ENCODE measurements at regions not wholly inside any gene's neighbourhood (a gene's known extent, or its start where the extent isn't known, plus 50 kb on each side); places are given as distances from the start of the nearest gene placed in this dataset.

DNA sequence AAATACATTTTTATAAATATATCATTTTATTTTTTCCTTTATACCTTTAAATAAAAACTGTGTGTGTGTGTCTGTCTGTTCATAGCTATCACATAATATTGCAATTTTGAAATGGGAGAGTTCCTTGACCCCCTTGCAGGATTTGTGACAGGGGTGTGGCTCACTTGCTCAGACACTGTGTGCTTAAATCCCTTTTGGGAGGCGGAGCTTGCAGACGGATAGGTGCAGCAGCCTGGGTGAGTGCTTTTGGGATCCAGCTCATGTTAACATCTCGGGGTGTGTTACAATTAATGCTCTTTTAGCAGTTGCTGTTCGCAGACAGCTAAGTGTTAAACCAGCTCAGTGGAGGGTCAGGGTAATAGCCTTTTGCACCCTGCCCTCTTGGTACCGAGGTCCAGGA is 459.8 kb downstream of the IPMK start:
- FAIRE-seq: no peak
- intact Hi-C loops (cut with DNase I): no loop called here

DNA sequence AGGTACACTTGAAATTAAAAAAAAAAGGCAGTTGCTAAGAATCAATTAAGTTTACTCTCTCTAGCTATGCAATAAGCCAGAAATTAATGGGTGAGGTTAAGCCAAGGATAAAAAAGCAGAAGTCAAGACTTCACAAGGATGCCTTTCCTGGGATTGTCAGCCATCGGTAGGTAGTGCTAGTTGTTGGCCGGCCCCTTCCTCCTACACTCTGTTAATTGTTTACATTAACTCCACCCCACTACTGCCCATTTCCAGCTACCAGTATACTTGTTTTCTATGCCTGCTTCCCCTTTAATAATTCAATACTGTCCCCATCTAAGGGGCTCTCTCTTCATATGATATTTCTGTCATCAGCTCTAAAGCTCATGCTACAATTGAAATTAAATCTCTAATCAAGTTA is 461.0 kb downstream of the IPMK start:
- intact Hi-C loops (cut with DNase I): no loop called here
- Histone ChIP-seq H3K27ac (ENCODE audit: low read depth in 2 of 2, low read length in 2 of 2) (no peak overlapping the region), H3K4me1 (ENCODE audit: control insufficient read depth in 2 of 3, insufficient read depth in 2 of 3, low read depth in 1 of 3, low read length in 3 of 3) (no peaks in the 10 kb centered on the region), H3K9ac (ENCODE audit: low read length in 3 of 3) (no peak overlapping the region), H3K36me3 (ENCODE audit: control insufficient read depth in 2 of 3, insufficient read depth in 3 of 3, low read length in 3 of 3) (no peaks in the 10 kb centered on the region), H3K27me3 (ENCODE audit: control insufficient read depth, insufficient read depth, low read length) (no peaks in the 10 kb centered on the region), H3K4me3 (ENCODE audit: low read length in 3 of 3) (no peak overlapping the region), H3K9me3 (ENCODE audit: control insufficient read depth in 2 of 3, insufficient read depth in 1 of 3, low read length in 3 of 3) (no peaks in the 10 kb centered on the region)
- DNase-seq (no peak), FAIRE-seq (no peak)
- TF ChIP-seq, protein P1, sequence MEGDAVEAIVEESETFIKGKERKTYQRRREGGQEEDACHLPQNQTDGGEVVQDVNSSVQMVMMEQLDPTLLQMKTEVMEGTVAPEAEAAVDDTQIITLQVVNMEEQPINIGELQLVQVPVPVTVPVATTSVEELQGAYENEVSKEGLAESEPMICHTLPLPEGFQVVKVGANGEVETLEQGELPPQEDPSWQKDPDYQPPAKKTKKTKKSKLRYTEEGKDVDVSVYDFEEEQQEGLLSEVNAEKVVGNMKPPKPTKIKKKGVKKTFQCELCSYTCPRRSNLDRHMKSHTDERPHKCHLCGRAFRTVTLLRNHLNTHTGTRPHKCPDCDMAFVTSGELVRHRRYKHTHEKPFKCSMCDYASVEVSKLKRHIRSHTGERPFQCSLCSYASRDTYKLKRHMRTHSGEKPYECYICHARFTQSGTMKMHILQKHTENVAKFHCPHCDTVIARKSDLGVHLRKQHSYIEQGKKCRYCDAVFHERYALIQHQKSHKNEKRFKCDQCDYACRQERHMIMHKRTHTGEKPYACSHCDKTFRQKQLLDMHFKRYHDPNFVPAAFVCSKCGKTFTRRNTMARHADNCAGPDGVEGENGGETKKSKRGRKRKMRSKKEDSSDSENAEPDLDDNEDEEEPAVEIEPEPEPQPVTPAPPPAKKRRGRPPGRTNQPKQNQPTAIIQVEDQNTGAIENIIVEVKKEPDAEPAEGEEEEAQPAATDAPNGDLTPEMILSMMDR (IDR thresholded peaks at IDR 0.05; ENCODE audit: borderline replicate concordance, extremely low read depth, insufficient read depth): no peak

More for the DNA sequence above, 459.8 kb downstream of the IPMK start:
- TF ChIP-seq, protein P1 (IDR thresholded peaks at IDR 0.05; ENCODE audit: borderline replicate concordance, extremely low read depth, insufficient read depth): no peak
- Histone ChIP-seq H3K27me3 (ENCODE audit: control insufficient read depth, insufficient read depth, low read length) (no peaks in the 10 kb centered on the region), H3K4me1 (ENCODE audit: control insufficient read depth in 2 of 3, insufficient read depth in 2 of 3, low read depth in 1 of 3, low read length in 3 of 3) (no peaks in the 10 kb centered on the region), H3K36me3 (ENCODE audit: control insufficient read depth in 2 of 3, insufficient read depth in 3 of 3, low read length in 3 of 3) (no peaks in the 10 kb centered on the region), H3K4me3 (ENCODE audit: low read length in 3 of 3) (no peak overlapping the region), H3K27ac (ENCODE audit: low read depth in 2 of 2, low read length in 2 of 2) (no peak overlapping the region), H3K9ac (ENCODE audit: low read length in 3 of 3) (no peak overlapping the region), H3K9me3 (ENCODE audit: control insufficient read depth in 2 of 3, insufficient read depth in 1 of 3, low read length in 3 of 3) (no peaks in the 10 kb centered on the region)
- no peak for DNase-seq

DNA sequence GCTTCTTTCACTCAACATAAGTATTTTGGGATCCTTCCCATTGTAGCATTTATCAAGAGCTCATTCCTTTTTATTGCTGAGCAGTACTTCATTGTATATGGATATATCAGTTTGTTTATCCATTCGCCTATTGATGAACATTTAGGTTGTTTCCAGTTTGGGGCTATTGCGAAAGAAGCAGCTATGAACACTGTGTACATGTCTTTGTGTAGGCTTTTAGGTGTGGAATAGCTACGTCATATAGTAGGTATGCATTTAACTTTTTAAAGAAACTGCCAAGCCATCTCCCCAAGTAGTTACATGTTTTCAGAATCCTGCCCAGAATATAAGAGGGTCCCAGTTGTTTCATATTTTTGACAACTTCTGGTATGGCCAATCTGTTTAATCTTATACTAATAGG is 468.1 kb downstream of the IPMK start:
- Histone ChIP-seq H3K9ac (ENCODE audit: low read length in 3 of 3) (no peak overlapping the region), H3K4me1 (ENCODE audit: control insufficient read depth in 2 of 3, insufficient read depth in 2 of 3, low read depth in 1 of 3, low read length in 3 of 3) (no peaks in the 10 kb centered on the region), H3K9me3 (ENCODE audit: control insufficient read depth in 2 of 3, insufficient read depth in 1 of 3, low read length in 3 of 3) (no peaks in the 10 kb centered on the region), H3K27ac (ENCODE audit: low read depth in 2 of 2, low read length in 2 of 2) (no peak overlapping the region), H3K4me3 (ENCODE audit: low read length in 3 of 3) (no peak overlapping the region), H3K27me3 (ENCODE audit: control insufficient read depth, insufficient read depth, low read length) (no peaks in the 10 kb centered on the region), H3K36me3 (ENCODE audit: control insufficient read depth in 2 of 3, insufficient read depth in 3 of 3, low read length in 3 of 3) (no peaks in the 10 kb centered on the region)
- intact Hi-C loops (cut with DNase I): no loop called here
- TF ChIP-seq, protein P1 (IDR thresholded peaks at IDR 0.05; ENCODE audit: borderline replicate concordance, extremely low read depth, insufficient read depth): no peak
- no peak for DNase-seq
- FAIRE-seq: no peak

DNA sequence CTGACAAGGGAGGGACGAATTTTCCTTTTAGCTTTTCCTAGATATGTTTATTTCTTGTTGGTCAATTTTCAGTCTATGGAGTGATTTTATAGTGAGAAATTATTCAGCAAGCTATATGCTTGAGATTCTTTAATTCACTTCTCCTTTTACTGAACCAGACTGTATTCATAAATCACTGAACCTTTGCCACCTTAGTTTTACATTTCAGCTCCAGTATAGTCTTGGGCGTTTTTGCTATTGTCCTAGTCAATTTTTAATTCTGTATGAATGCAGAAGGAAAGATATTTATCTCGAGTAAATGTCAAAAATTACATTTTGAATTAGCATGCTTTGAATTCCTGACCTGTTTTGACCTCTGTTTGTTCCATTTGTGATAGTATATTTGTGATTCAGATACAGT is 468.9 kb downstream of the IPMK start:
- H3K4me3 ChIP-seq (ENCODE audit: low read length in 3 of 3): no peak overlapping the region
- H3K4me1 ChIP-seq (ENCODE audit: control insufficient read depth in 2 of 3, insufficient read depth in 2 of 3, low read depth in 1 of 3, low read length in 3 of 3): no peaks in the 10 kb centered on the region
- TF ChIP-seq, protein P1 (IDR thresholded peaks at IDR 0.05; ENCODE audit: borderline replicate concordance, extremely low read depth, insufficient read depth): no peak
- FAIRE-seq (no peak), DNase-seq (no peak)
- no peak overlapping the region for H3K27ac ChIP-seq (ENCODE audit: low read depth in 2 of 2, low read length in 2 of 2)
- H3K36me3 ChIP-seq (ENCODE audit: control insufficient read depth in 2 of 3, insufficient read depth in 3 of 3, low read length in 3 of 3): no peaks in the 10 kb centered on the region
- no peaks in the 10 kb centered on the region for H3K27me3 ChIP-seq (ENCODE audit: control insufficient read depth, insufficient read depth, low read length)
- intact Hi-C loops (cut with DNase I): no loop called here
- no peak overlapping the region for H3K9ac ChIP-seq (ENCODE audit: low read length in 3 of 3)
- H3K9me3 ChIP-seq (ENCODE audit: control insufficient read depth in 2 of 3, insufficient read depth in 1 of 3, low read length in 3 of 3): no peaks in the 10 kb centered on the region

Data from kidney (tissue), 13 donors.